T47D (cell line): ENCODE measurements at regions not wholly inside any gene's neighbourhood (a gene's known extent, or its start where the extent isn't known, plus 50 kb on each side); places are given as distances from the start of the nearest gene placed in this dataset.
A peak's percentile ranks its signal among the peaks of the same experiment; 100 is the strongest.
"Not testable (repeated sequence)": the region's sequence is repeated elsewhere in the genome, so short reads cannot be mapped to it uniquely, and the experiment has no call there.

ENCODE experiments used
- DNase-seq, 2 experiments: peaks; one replicate each; pipeline versions ENCODE4 v3.0.0 to v3.0.0-alpha.2; 2011 to 2012; ENCODE audit warnings: low read depth in 1 of 2, low spot score in 1 of 2
- JUND ChIP-seq: IDR thresholded peaks from 2 replicates; pipeline ENCODE4 v1.6.1; 2012; ENCODE audit warnings: low read depth
- in situ Hi-C: cut with HindIII; loops from 2 replicates; pipeline ENCODE4 v1.10.0; 2016; ENCODE audit warnings: low sequenced_read_pairs, low pct_unique_long_range_greater_than_20kb

GRCh38 chr1:118615066-118615465 lies 373.1 kb downstream of the TBX15 start:
- in situ Hi-C loops = no loop called here
- no peak for DNase-seq
- TF ChIP-seq JUND = no peak

DNA sequence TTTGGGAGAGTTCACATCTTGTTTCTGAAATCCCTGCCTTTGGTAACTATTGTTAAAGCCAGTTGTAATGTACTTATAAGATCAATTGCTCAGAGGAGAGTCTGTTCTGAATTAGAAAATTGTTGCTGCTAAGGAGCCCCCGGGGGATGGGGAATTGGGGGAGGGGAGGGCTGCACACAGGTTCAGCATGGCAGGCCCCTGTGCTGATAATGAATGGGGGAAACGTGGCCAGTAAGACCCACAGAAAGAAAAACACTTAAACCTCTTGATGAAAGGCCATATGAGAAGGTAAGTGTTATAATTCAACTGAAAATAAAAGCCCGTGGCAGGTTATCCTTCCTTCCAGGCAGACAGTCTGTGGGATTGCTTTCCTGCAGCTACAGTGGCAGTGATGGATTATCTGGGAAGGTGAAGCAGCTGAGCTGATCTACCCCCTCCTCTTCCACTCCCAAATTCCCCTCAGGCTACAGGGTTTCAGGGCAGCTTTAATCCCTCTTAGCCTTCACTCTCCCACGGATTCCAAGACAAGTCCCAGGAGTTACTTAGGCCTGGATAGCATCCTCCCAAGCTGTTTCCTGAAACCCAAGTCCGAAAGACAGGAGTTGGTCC lies 398.8 kb downstream of the TBX15 start:
- in situ Hi-C loops = no loop called here
- DNase-seq = no peak
- no peak for TF ChIP-seq JUND

DNA sequence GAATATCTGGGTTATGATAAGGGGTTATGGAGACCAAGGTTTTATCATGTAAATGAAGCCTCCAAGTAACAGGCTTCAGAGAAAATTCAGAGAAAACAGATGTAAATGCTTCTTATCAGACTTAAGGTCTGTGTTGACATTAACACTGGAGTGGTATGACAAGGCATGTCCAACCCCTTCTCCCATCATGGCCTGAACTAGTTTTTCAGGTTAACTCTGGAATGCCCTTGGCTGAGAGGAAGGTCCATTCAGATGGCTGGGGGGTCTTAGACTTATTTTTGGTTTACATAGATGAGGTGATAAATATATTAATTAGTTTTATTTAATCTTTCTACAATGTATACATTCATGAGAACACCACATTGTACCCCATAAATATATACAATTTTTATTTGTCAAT lies 399.6 kb downstream of the TBX15 start:
- in situ Hi-C loops = no loop called here
- no peak for DNase-seq
- TF ChIP-seq JUND = no peak

DNA sequence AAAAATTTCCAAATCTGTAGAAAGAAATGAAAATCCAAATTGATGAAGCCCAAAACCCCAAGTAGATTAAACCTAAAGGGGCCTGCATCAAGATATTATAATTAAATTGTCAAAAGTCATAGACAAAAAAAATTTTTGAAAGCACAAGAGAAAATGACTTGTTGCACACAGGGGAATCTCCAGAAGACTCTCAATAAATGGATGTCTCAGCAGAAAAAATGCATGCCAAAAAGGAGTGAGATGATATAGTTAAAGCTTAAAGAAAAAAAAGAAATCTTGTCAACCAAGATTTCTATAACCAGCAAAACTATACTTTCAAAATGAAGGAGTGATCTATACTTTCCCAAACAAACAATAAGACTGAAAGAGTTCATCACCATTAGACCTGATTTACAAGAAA lies 393.2 kb upstream of the SPAG17 start:
- in situ Hi-C loops = no loop called here
- TF ChIP-seq JUND = no peak
- no peak for DNase-seq

GRCh38 chr1:118575060-118575459 lies 390.0 kb upstream of the SPAG17 start:
- TF ChIP-seq JUND = no peak
- in situ Hi-C loops = no loop called here
- DNase-seq = no peak

DNA sequence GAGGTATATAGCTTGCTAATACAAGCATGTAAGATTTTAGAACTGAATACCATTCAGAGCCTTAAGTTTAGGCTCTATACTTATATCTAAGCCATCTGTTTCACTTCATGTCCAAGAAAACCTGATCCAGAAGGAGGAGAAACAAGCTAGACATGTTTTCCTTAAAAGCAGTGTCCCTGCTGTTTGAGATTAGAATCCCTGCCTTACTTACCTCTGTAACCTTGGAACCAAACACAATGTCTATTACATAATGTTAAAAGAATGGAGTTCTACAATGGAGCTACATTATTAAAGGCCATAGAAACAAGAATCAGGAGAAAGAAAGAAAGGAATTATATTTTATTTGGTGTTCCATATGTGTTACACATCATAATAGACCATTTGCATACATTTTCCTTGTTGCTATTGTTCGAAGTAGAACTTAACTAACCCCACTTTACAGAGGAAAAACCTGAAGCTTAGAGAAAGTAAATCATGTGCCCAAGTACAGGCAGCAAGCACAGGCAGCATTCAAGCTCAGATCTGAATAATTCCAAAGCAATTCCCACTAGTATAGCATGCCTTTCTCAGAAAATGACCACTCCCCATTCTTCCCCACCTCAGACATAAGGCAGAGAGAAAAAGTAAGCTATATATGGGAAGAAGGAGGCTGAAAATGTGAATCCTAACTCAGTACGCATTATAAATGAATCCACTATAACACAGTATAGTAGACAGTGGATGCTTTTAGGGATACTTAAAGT lies 380.1 kb upstream of the SPAG17 start:
- no peak for TF ChIP-seq JUND
- peak in 1 of 2 experiments; percentile 27 for DNase-seq
- in situ Hi-C loops = no loop called here

- in situ Hi-C loops = no loop called here
- TF ChIP-seq JUND = no peak
- no peak for DNase-seq
Observed at GRCh38 chr1:118563981-118564951, 379.2 kb upstream of the SPAG17 start.

DNA sequence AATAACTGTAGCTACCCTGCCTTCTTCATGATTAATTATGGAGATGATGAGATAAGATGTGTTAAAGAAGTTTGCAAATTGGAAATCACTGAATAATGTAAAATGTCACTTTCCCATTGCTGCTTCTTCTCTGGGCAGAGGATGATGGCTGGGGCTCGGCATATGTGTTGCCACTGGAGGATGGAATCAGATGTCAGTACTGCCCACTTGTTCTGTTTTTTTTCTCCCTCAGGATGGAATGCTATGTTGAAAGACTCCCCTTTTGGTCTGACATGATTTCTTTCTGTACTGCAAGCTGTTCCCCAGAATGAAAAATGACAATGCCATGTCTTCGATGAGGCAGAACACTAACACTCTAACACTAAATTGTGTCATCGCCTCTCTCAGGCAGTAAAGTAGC lies 373.9 kb upstream of the SPAG17 start:
- no peak for TF ChIP-seq JUND
- DNase-seq = no peak
- in situ Hi-C loops = no loop called here

DNA sequence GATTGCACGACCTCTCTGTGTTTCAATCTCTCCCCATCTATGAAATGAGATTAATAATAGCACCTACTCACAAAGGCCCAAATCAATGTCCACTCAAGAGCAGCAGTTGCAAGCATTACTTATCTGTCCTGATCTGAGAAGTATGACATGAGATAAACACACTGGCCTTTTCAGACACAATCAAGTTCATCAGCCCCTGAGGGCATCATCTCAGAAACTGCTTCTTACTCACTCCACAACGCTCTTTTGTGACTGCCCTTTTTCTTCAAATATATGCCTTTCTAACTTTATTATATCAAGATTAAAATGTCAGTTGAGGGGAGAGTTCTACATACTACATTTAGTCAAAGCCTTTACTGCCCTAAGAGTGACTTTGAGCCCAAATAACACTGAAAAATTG lies 371.9 kb upstream of the SPAG17 start:
- in situ Hi-C loops = no loop called here

DNA sequence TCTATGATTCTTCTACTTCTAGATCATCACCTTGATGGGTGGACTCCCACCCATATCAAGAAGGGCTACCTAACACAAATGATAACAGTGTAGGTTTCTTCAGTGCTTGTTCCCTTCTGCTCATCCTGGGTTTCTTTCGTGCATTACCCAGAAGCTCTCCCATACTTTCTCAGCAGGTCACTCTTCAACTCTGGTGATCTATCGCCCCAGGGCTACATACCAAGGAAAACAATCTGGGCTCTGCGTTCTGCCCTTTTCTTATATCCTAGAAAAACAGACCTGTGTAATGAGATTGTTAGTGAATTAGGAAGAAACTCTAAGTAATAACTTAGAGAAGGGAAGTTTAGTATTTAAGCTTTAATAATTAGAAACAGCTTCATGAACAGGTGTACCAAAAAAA lies 370.6 kb upstream of the SPAG17 start:
- DNase-seq = peak in 1 of 2 experiments; percentile 38
- in situ Hi-C loops = no loop called here
- no peak for TF ChIP-seq JUND

More for the DNA sequence above, 371.9 kb upstream of the SPAG17 start:
- TF ChIP-seq JUND = no peak
- DNase-seq = no peak

GRCh38 chr1:118535901-118536300 lies 350.9 kb upstream of the SPAG17 start:
- no peak for TF ChIP-seq JUND
- no peak for DNase-seq
- in situ Hi-C loops = no loop called here

GRCh38 chr1:118511922-118512321 lies 326.9 kb upstream of the SPAG17 start:
- DNase-seq, in situ Hi-C loops: not testable (repeated sequence)

- no peak for TF ChIP-seq JUND
- DNase-seq = no peak
- in situ Hi-C loops = no loop called here
Observed at GRCh38 chr1:118504867-118505266, 319.8 kb upstream of the SPAG17 start.
